NB4 (cell line): ENCODE measurements at regions not wholly inside any gene's neighbourhood (a gene's known extent, or its start where the extent isn't known, plus 50 kb on each side); places are given as distances from the start of the nearest gene placed in this dataset.

Experiments used
- CTCF ChIP-seq: IDR thresholded peaks from one replicate; pipeline ENCODE4 v1.5.1; 2012; ENCODE audit warnings: low read depth, low read length
- MAX ChIP-seq: IDR thresholded peaks from 2 replicates; pipeline ENCODE4 v1.6.1; 2011; ENCODE audit warnings: low read depth, low read length
- POLR2A ChIP-seq: IDR thresholded peaks from 2 replicates; pipeline ENCODE4 v1.6.1; 2011; ENCODE audit warnings: mild to moderate bottlenecking; ENCODE audit not compliant: insufficient read length; ENCODE audit errors: extremely low read depth

DNA sequence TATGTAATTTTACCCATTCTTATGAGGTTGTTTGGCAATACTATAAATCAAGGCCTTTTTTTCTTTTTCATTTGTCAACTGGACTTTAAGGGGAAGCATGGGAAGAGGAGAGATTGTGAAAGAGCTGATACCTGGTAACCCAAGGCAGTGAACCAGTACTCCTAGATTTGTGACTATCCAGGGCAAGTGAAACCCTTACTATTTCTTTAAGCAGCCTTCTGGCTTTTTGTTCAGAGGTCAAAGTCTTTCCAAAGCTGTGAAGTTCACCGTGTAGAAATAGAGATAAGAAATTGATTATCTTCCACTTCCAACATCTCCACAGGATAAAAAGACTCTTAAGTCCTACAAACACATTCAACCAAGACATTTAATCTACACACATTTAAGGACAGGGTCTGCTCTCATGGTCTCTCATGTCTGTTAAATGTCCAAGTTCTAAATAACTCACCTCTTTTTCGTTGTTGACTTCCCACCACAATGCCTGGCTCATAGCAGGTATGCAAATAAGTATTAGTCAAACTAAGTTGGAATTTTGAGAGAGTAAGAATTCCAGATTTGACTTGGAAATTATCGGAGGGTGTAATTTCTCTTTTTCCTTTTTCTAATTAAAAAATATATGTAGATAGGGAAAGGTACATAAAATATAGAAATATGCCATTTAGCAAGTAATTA is 485.8 kb downstream of the STK39 start:
- TF ChIP-seq CTCF (no peak), POLR2A (no peak), MAX (no peak)
